ENCODE measurements at regions not wholly inside any gene's neighbourhood (a gene's known extent, or its start where the extent isn't known, plus 50 kb on each side); places are given as distances from the start of the nearest gene placed in this dataset.

- Histone ChIP-seq H3K36me3 (ENCODE audit: low read depth) (no peaks in the 10 kb centered on the region), H3K4me2 (ENCODE audit: unreplicated experiment) (no peak overlapping the region), H2AFZ (no peak overlapping the region), H3K9me2 (ENCODE audit: insufficient read depth) (no peaks in the 10 kb centered on the region), H3K27me3 (replicated peaks; ENCODE audit: insufficient read depth) (0 out of 2 replicates have a peak, but pooled peaks cover 7% of the 10 kb centered on the region), H3F3A (ENCODE audit: insufficient read depth) (no peaks in the 10 kb centered on the region), H3K9ac (no peak overlapping the region), H3K4me1 (ENCODE audit: insufficient read depth) (no peaks in the 10 kb centered on the region), H4K20me1 (ENCODE audit: insufficient read depth) (no peaks in the 10 kb centered on the region), H3K9me3 (ENCODE audit: low read depth) (no peaks in the 10 kb centered on the region), H3K4me3 (no peak overlapping the region), H3K79me2 (ENCODE audit: insufficient read depth) (no peaks in the 10 kb centered on the region), H3K27ac (no peak overlapping the region)
- WGBS, 2 experiments (ENCODE audit: low coverage in 1 of 2, low lambda C conversion rate in 2 of 2, missing lambda C conversion rate in 2 of 2), result 56 to 59% methylated on average over 2 of the region's 2 CpGs
- in situ Hi-C loops (cut with MboI), result no loop called here
- no peak for TF ChIP-seq EZH2phosphoT487 (IDR thresholded peaks at IDR 0.05; ENCODE audit: insufficient read depth, low read depth)
- DNase-seq, result no peak
These were observed 284.7 kb upstream of the MAP3K1 start for GRCh38 chr5:56530626-56531138.

GRCh38 chr5:56529666-56530430 lies 285.5 kb upstream of the MAP3K1 start:
- DNase-seq, result no peak
- no peaks in the 10 kb centered on the region for H3F3A ChIP-seq (ENCODE audit: insufficient read depth)
- in situ Hi-C loops (cut with MboI), result no loop called here
- no peaks in the 10 kb centered on the region for H4K20me1 ChIP-seq (ENCODE audit: insufficient read depth)
- no peak overlapping the region for H3K27ac ChIP-seq
- H3K4me2 ChIP-seq (ENCODE audit: unreplicated experiment), result no peak overlapping the region
- H3K4me3 ChIP-seq, result no peak overlapping the region
- TF ChIP-seq EZH2phosphoT487 (IDR thresholded peaks at IDR 0.05; ENCODE audit: insufficient read depth, low read depth), result no peak
- no peak for TF ChIP-seq EZH2 (IDR thresholded peaks at IDR 0.05; ENCODE audit: insufficient read depth, poor library complexity, severe bottlenecking)
- no peaks in the 10 kb centered on the region for H3K4me1 ChIP-seq (ENCODE audit: insufficient read depth)
- no peaks in the 10 kb centered on the region for H3K79me2 ChIP-seq (ENCODE audit: insufficient read depth)
- H3K9ac ChIP-seq, result no peak overlapping the region
- no peaks in the 10 kb centered on the region for H3K36me3 ChIP-seq (ENCODE audit: low read depth)
- no peak overlapping the region for H2AFZ ChIP-seq
- 0 out of 2 replicates have a peak, but pooled peaks cover 7% of the 10 kb centered on the region for H3K27me3 ChIP-seq (replicated peaks; ENCODE audit: insufficient read depth)
- no peaks in the 10 kb centered on the region for H3K9me2 ChIP-seq (ENCODE audit: insufficient read depth)
- WGBS, 2 experiments (ENCODE audit: low coverage in 1 of 2, low lambda C conversion rate in 2 of 2, missing lambda C conversion rate in 2 of 2), result 73 to 75% methylated on average over 16 of the region's 16 CpGs
- H3K9me3 ChIP-seq (ENCODE audit: low read depth), result no peaks in the 10 kb centered on the region

- no peaks in the 10 kb centered on the region for H4K20me1 ChIP-seq (ENCODE audit: insufficient read depth)
- no peaks in the 10 kb centered on the region for H3K4me1 ChIP-seq (ENCODE audit: insufficient read depth)
- no peaks in the 10 kb centered on the region for H3K79me2 ChIP-seq (ENCODE audit: insufficient read depth)
- no peak overlapping the region for H3K9ac ChIP-seq
- no peak overlapping the region for H3K27ac ChIP-seq
- no peaks in the 10 kb centered on the region for H3K9me3 ChIP-seq (ENCODE audit: low read depth)
- H2AFZ ChIP-seq, result no peak overlapping the region
- H3F3A ChIP-seq (ENCODE audit: insufficient read depth), result no peaks in the 10 kb centered on the region
- no peaks in the 10 kb centered on the region for H3K36me3 ChIP-seq (ENCODE audit: low read depth)
- WGBS, 2 experiments (ENCODE audit: low coverage in 1 of 2, low lambda C conversion rate in 2 of 2, missing lambda C conversion rate in 2 of 2), result 66 to 69% methylated on average over 4 of the region's 4 CpGs
- no peak overlapping the region for H3K4me3 ChIP-seq
- no peak for DNase-seq
- no peaks in the 10 kb centered on the region for H3K9me2 ChIP-seq (ENCODE audit: insufficient read depth)
- H3K4me2 ChIP-seq (ENCODE audit: unreplicated experiment), result no peak overlapping the region
- in situ Hi-C loops (cut with MboI), result no loop called here
- no peak for TF ChIP-seq EZH2 (IDR thresholded peaks at IDR 0.05; ENCODE audit: insufficient read depth, poor library complexity, severe bottlenecking)
- no peak for TF ChIP-seq EZH2phosphoT487 (IDR thresholded peaks at IDR 0.05; ENCODE audit: insufficient read depth, low read depth)
- H3K27me3 ChIP-seq (replicated peaks; ENCODE audit: insufficient read depth), result no peaks in the 10 kb centered on the region
These were observed 288.2 kb upstream of the MAP3K1 start for GRCh38 chr5:56527174-56527573.

- no peaks in the 10 kb centered on the region for H3K9me2 ChIP-seq (ENCODE audit: insufficient read depth)
- DNase-seq, result no peak
- no peaks in the 10 kb centered on the region for H3K79me2 ChIP-seq (ENCODE audit: insufficient read depth)
- no peaks in the 10 kb centered on the region for H3K36me3 ChIP-seq (ENCODE audit: low read depth)
- TF ChIP-seq EZH2 (IDR thresholded peaks at IDR 0.05; ENCODE audit: insufficient read depth, poor library complexity, severe bottlenecking) (no peak), EZH2phosphoT487 (IDR thresholded peaks at IDR 0.05; ENCODE audit: insufficient read depth, low read depth) (no peak)
- H3K4me2 ChIP-seq (ENCODE audit: unreplicated experiment), result no peak overlapping the region
- H3K4me1 ChIP-seq (ENCODE audit: insufficient read depth), result no peaks in the 10 kb centered on the region
- WGBS, 2 experiments (ENCODE audit: low coverage in 1 of 2, low lambda C conversion rate in 2 of 2, missing lambda C conversion rate in 2 of 2), result 69 to 80% methylated on average over 3 of the region's 3 CpGs
- no peaks in the 10 kb centered on the region for H4K20me1 ChIP-seq (ENCODE audit: insufficient read depth)
- H3K27me3 ChIP-seq (replicated peaks; ENCODE audit: insufficient read depth), result no peaks in the 10 kb centered on the region
- no peaks in the 10 kb centered on the region for H3K9me3 ChIP-seq (ENCODE audit: low read depth)
- H3K27ac ChIP-seq, result no peak overlapping the region
- no peaks in the 10 kb centered on the region for H3F3A ChIP-seq (ENCODE audit: insufficient read depth)
- no peak overlapping the region for H3K9ac ChIP-seq
- in situ Hi-C loops (cut with MboI), result no loop called here
- H3K4me3 ChIP-seq, result no peak overlapping the region
- no peak overlapping the region for H2AFZ ChIP-seq
These were observed 290.2 kb upstream of the MAP3K1 start for GRCh38 chr5:56525113-56525512.

Measured in GM23248 (cell line).